ENCODE measurements at regions not wholly inside any gene's neighbourhood (a gene's known extent, or its start where the extent isn't known, plus 50 kb on each side); places are given as distances from the start of the nearest gene placed in this dataset.

- no peak for TF ChIP-seq FOXM1 (IDR thresholded peaks at IDR 0.05; ENCODE audit: borderline replicate concordance)
- TF ChIP-seq BHLHE40 (IDR thresholded peaks at IDR 0.05; ENCODE audit: borderline replicate concordance) = no peak
- no peak for TF ChIP-seq ARNT (IDR thresholded peaks at IDR 0.05)
- TF ChIP-seq, protein P1, sequence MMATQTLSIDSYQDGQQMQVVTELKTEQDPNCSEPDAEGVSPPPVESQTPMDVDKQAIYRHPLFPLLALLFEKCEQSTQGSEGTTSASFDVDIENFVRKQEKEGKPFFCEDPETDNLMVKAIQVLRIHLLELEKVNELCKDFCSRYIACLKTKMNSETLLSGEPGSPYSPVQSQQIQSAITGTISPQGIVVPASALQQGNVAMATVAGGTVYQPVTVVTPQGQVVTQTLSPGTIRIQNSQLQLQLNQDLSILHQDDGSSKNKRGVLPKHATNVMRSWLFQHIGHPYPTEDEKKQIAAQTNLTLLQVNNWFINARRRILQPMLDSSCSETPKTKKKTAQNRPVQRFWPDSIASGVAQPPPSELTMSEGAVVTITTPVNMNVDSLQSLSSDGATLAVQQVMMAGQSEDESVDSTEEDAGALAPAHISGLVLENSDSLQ (IDR thresholded peaks at IDR 0.05) = no peak
- no peak for TF ChIP-seq SUZ12 (IDR thresholded peaks at IDR 0.05)
- TF ChIP-seq NFRKB (IDR thresholded peaks at IDR 0.05) = no peak
- TF ChIP-seq ELF4 (IDR thresholded peaks at IDR 0.05) = no peak
- no peak for TF ChIP-seq SP1 (IDR thresholded peaks at IDR 0.05)
- no peak for TF ChIP-seq HDGF (IDR thresholded peaks at IDR 0.05; ENCODE audit: borderline replicate concordance)
- no peak for TF ChIP-seq FOXK2 (IDR thresholded peaks at IDR 0.05)
- no peak for TF ChIP-seq TARDBP (IDR thresholded peaks at IDR 0.05)
- TF ChIP-seq L3MBTL2 (conservative IDR thresholded peaks at IDR 0.05) = no peak
- no peak for TF ChIP-seq ZNF384 (IDR thresholded peaks at IDR 0.05)
- no peak for TF ChIP-seq FOXA1 (IDR thresholded peaks at IDR 0.05)
Measured at GRCh38 chr4:52377563-52377962, 281.5 kb downstream of the USP46 start.
